Ishikawa (cell line): ENCODE measurements at regions not wholly inside any gene's neighbourhood (a gene's known extent, or its start where the extent isn't known, plus 50 kb on each side); places are given as distances from the start of the nearest gene placed in this dataset.

ENCODE experiments used
- CEBPB ChIP-seq: IDR thresholded peaks from 2 replicates; pipeline ENCODE4 v1.6.1; 2012
- CREB1 ChIP-seq: IDR thresholded peaks from 2 replicates; pipeline ENCODE4 v1.6.1; 2012; ENCODE audit warnings: low read depth
- EGR1 ChIP-seq: IDR thresholded peaks from 2 replicates; pipeline ENCODE4 v1.6.1; 2012
- EP300 ChIP-seq: IDR thresholded peaks from 2 replicates; pipeline ENCODE4 v1.6.1; 2012; ENCODE audit warnings: borderline replicate concordance
- FOXM1 ChIP-seq: IDR thresholded peaks from 2 replicates; pipeline ENCODE4 v1.6.1; 2012; ENCODE audit warnings: low read depth, borderline replicate concordance
- NFIC ChIP-seq: IDR thresholded peaks from 2 replicates; pipeline ENCODE4 v1.6.1; 2012
- RAD21 ChIP-seq: IDR thresholded peaks from 2 replicates; pipeline ENCODE4 v1.6.1; 2012; ENCODE audit warnings: low read depth
- TAF1 ChIP-seq: IDR thresholded peaks from 2 replicates; pipeline ENCODE4 v1.6.1; 2012; ENCODE audit warnings: low read depth, mild to moderate bottlenecking
- TEAD4 ChIP-seq: IDR thresholded peaks from 2 replicates; pipeline ENCODE4 v1.6.1; 2012
- YY1 ChIP-seq: IDR thresholded peaks from 2 replicates; pipeline ENCODE4 v1.6.1; 2012; ENCODE audit warnings: low read depth
- ZBTB7A ChIP-seq: IDR thresholded peaks from 2 replicates; pipeline ENCODE4 v1.6.1; 2012; ENCODE audit warnings: low read depth
- TF ChIP-seq, protein P1 (sequence below): IDR thresholded peaks from 2 replicates; pipeline ENCODE4 v1.6.1; 2012
- TF ChIP-seq, protein P2 (sequence below): IDR thresholded peaks from 2 replicates; pipeline ENCODE4 v1.6.1; 2012
- TF ChIP-seq, protein P3 (sequence below): IDR thresholded peaks from 2 replicates; pipeline ENCODE4 v1.6.1; 2012; ENCODE audit warnings: low read depth, mild to moderate bottlenecking

DNA sequence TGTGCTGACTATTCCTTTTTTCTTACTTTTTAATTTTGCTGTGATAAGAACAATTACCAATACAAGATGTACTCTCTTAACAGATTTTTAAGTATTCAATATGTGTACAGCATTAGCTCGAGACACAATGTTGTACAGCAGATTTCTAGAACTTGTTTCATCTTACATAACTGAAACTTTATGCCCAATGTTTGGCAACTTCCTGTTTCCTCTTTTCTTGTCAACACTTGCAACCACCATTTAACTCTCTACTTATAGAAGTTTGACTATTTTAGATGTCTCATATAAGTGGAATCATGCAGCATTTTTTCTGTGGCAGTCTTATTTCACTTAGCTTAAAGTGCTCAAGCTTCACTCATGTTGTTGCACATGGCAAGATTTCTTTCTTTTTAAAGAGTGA lies 1426.8 kb downstream of the SLITRK5 start:
- TF ChIP-seq EP300: no peak
- no peak for TF ChIP-seq EGR1
- TF ChIP-seq TAF1: no peak
- no peak for TF ChIP-seq RAD21
- TF ChIP-seq YY1: no peak
- TF ChIP-seq, protein P1, sequence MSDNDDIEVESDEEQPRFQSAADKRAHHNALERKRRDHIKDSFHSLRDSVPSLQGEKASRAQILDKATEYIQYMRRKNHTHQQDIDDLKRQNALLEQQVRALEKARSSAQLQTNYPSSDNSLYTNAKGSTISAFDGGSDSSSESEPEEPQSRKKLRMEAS: no peak
- TF ChIP-seq, protein P2, sequence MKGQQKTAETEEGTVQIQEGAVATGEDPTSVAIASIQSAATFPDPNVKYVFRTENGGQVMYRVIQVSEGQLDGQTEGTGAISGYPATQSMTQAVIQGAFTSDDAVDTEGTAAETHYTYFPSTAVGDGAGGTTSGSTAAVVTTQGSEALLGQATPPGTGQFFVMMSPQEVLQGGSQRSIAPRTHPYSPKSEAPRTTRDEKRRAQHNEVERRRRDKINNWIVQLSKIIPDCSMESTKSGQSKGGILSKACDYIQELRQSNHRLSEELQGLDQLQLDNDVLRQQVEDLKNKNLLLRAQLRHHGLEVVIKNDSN: no peak
- no peak for TF ChIP-seq CEBPB
- TF ChIP-seq, protein P3, sequence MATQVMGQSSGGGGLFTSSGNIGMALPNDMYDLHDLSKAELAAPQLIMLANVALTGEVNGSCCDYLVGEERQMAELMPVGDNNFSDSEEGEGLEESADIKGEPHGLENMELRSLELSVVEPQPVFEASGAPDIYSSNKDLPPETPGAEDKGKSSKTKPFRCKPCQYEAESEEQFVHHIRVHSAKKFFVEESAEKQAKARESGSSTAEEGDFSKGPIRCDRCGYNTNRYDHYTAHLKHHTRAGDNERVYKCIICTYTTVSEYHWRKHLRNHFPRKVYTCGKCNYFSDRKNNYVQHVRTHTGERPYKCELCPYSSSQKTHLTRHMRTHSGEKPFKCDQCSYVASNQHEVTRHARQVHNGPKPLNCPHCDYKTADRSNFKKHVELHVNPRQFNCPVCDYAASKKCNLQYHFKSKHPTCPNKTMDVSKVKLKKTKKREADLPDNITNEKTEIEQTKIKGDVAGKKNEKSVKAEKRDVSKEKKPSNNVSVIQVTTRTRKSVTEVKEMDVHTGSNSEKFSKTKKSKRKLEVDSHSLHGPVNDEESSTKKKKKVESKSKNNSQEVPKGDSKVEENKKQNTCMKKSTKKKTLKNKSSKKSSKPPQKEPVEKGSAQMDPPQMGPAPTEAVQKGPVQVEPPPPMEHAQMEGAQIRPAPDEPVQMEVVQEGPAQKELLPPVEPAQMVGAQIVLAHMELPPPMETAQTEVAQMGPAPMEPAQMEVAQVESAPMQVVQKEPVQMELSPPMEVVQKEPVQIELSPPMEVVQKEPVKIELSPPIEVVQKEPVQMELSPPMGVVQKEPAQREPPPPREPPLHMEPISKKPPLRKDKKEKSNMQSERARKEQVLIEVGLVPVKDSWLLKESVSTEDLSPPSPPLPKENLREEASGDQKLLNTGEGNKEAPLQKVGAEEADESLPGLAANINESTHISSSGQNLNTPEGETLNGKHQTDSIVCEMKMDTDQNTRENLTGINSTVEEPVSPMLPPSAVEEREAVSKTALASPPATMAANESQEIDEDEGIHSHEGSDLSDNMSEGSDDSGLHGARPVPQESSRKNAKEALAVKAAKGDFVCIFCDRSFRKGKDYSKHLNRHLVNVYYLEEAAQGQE: no peak
- no peak for TF ChIP-seq CREB1
- no peak for TF ChIP-seq TEAD4
- no peak for TF ChIP-seq NFIC
- no peak for TF ChIP-seq FOXM1
- TF ChIP-seq ZBTB7A: no peak
